ENCODE measurements at regions not wholly inside any gene's neighbourhood (a gene's known extent, or its start where the extent isn't known, plus 50 kb on each side); places are given as distances from the start of the nearest gene placed in this dataset.

DNA sequence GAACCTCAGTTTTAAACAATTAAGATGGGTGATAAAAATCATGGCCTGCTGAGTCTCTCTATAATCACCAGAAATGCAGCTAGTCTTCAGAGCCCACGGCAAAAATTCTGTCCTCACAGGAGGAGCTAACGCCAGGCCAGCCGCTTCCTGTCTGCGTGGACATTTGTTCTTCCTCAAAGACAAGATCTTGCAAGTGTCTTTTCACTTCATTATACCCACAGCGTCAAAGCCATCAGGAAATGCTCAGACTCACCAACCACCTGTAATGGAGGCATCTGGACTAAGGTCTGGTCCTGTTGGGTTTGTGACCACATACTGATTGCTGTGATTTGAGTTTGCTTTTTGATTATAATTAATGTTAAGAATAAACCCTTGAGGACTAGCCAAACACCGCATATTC lies 473.8 kb upstream of the MC4R start:
- TF ChIP-seq, protein P1, sequence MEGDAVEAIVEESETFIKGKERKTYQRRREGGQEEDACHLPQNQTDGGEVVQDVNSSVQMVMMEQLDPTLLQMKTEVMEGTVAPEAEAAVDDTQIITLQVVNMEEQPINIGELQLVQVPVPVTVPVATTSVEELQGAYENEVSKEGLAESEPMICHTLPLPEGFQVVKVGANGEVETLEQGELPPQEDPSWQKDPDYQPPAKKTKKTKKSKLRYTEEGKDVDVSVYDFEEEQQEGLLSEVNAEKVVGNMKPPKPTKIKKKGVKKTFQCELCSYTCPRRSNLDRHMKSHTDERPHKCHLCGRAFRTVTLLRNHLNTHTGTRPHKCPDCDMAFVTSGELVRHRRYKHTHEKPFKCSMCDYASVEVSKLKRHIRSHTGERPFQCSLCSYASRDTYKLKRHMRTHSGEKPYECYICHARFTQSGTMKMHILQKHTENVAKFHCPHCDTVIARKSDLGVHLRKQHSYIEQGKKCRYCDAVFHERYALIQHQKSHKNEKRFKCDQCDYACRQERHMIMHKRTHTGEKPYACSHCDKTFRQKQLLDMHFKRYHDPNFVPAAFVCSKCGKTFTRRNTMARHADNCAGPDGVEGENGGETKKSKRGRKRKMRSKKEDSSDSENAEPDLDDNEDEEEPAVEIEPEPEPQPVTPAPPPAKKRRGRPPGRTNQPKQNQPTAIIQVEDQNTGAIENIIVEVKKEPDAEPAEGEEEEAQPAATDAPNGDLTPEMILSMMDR (IDR thresholded peaks at IDR 0.05): no peak
- TF ChIP-seq POLR2A (IDR thresholded peaks at IDR 0.05): no peak
